CD14-positive monocyte (primary cell): ENCODE measurements at regions not wholly inside any gene's neighbourhood (a gene's known extent, or its start where the extent isn't known, plus 50 kb on each side); places are given as distances from the start of the nearest gene placed in this dataset.

Source experiments
- DNase-seq, 3 donors: peaks; one replicate each; pipeline ENCODE4 v3.0.0-alpha.2; 2011 to 2022
- H2AFZ ChIP-seq: 2 replicates; pipeline ENCODE4 v1.6.0; 2012; ENCODE audit warnings: mild to moderate bottlenecking, low read depth, low read length, inconsistent platforms; ENCODE audit not compliant: insufficient read depth, poor library complexity, severe bottlenecking
- H3K27ac ChIP-seq, 2 donors: 1 replicate in 1 of 2; 2 replicates in 1 of 2; pipeline ENCODE4 v1.5.1; 2012 to 2013; ENCODE audit warnings: low read length in 2 of 2, control low read depth in 1 of 2, inconsistent platforms in 1 of 2, low read depth in 1 of 2, mild to moderate bottlenecking in 1 of 2
- H3K27me3 ChIP-seq, 2 donors: one replicate each; pipeline versions ENCODE4 v1.6.0 to v1.6.1; 2011 to 2013; ENCODE audit warnings: low read length in 2 of 2; ENCODE audit not compliant: control insufficient read depth in 2 of 2, insufficient read depth in 2 of 2
- H3K36me3 ChIP-seq, 2 donors: replicated peaks in 1 of 2; 1 replicate in 1 of 2; 2 replicates in 1 of 2; pipeline versions ENCODE4 v1.5.1 to v1.6.1; 2012 to 2013; ENCODE audit warnings: low read length in 2 of 2, control low read depth in 1 of 2, inconsistent platforms in 1 of 2, mild to moderate bottlenecking in 1 of 2; ENCODE audit not compliant: insufficient read depth in 2 of 2, control insufficient read depth in 1 of 2
- H3K4me1 ChIP-seq, 2 donors: 1 replicate in 1 of 2; 2 replicates in 1 of 2; pipeline versions ENCODE4 v1.5.1 to v1.6.1; 2012 to 2013; ENCODE audit warnings: low read length in 2 of 2, control low read depth in 1 of 2, inconsistent platforms in 1 of 2, mild to moderate bottlenecking in 1 of 2, moderate library complexity in 1 of 2; ENCODE audit not compliant: insufficient read depth in 2 of 2, control insufficient read depth in 1 of 2
- H3K4me2 ChIP-seq: replicated peaks from 2 replicates; pipeline ENCODE3; 2012; ENCODE audit warnings: low read length, moderate library complexity, mild to moderate bottlenecking; ENCODE audit not compliant: poor library complexity, severe bottlenecking; ENCODE audit errors: extremely low read depth
- H3K4me3 ChIP-seq, 3 experiments: fragments of 200-600 bp in 1 of 3; sonication (generic) in 1 of 3; replicated peaks in 1 of 3; 1 replicate in 2 of 3; 2 replicates in 1 of 3; pipeline ENCODE4 v1.5.1; 2011 to 2013; ENCODE audit warnings: low read length in 3 of 3, mild to moderate bottlenecking in 3 of 3, control low read depth in 2 of 3, low read depth in 2 of 3, inconsistent platforms in 1 of 3, moderate library complexity in 1 of 3
- H3K79me2 ChIP-seq: 2 replicates; pipeline ENCODE4 v1.6.0; 2012; ENCODE audit warnings: mild to moderate bottlenecking, control low read depth, inconsistent platforms, low read length, moderate library complexity; ENCODE audit not compliant: insufficient read depth
- H3K9ac ChIP-seq: 2 replicates; pipeline ENCODE4 v1.6.0; 2017; ENCODE audit warnings: low read length, mild to moderate bottlenecking; ENCODE audit not compliant: insufficient read depth, poor library complexity, severe bottlenecking
- H3K9me3 ChIP-seq, 2 donors: replicated peaks in 1 of 2; 1 replicate in 1 of 2; 2 replicates in 1 of 2; pipeline versions ENCODE4 v1.5.1 to v1.6.1; 2012 to 2013; ENCODE audit warnings: low read length in 2 of 2, control low read depth in 1 of 2; ENCODE audit not compliant: control insufficient read depth in 1 of 2, insufficient read depth in 1 of 2
- H4K20me1 ChIP-seq: 2 replicates; pipeline ENCODE4 v1.6.0; 2012; ENCODE audit warnings: mild to moderate bottlenecking, low read length, control low read depth, moderate library complexity; ENCODE audit not compliant: insufficient read depth
- H3K27ac Mint-ChIP-seq, 7 donors: one replicate each; pipeline ENCODE4 v1.8.0; 2020; ENCODE audit warnings: mild to moderate bottlenecking in 7 of 7, mixed read lengths in 7 of 7, moderate library complexity in 6 of 7, inconsistent platforms in 2 of 7
- H3K27me3 Mint-ChIP-seq, 3 donors: one replicate each; pipeline ENCODE4 v1.8.0; 2021 to 2022; ENCODE audit warnings: low read depth in 3 of 3, mild to moderate bottlenecking in 3 of 3, mixed read lengths in 3 of 3, moderate library complexity in 3 of 3, inconsistent platforms in 1 of 3
- H3K36me3 Mint-ChIP-seq, 2 donors: one replicate each; pipeline ENCODE4 v1.8.0; 2020; ENCODE audit warnings: mixed read lengths in 2 of 2, inconsistent platforms in 1 of 2, mild to moderate bottlenecking in 1 of 2
- H3K4me1 Mint-ChIP-seq: one replicate; pipeline ENCODE4 v1.8.0; 2020; ENCODE audit warnings: mild to moderate bottlenecking, mixed read lengths
- H3K4me3 Mint-ChIP-seq, 2 donors: one replicate each; pipeline ENCODE4 v1.8.0; 2020; ENCODE audit warnings: mild to moderate bottlenecking in 2 of 2, mixed read lengths in 2 of 2, moderate library complexity in 1 of 2
- H3K9me3 Mint-ChIP-seq, 7 donors: one replicate each; pipeline ENCODE4 v1.8.0; 2020 to 2022; ENCODE audit warnings: mixed read lengths in 7 of 7, mild to moderate bottlenecking in 6 of 7, moderate library complexity in 6 of 7, inconsistent platforms in 2 of 7
- CTCF ChIP-seq: fragments of 200-600 bp; IDR thresholded peaks from one replicate; pipeline ENCODE4 v1.8.0; 2022; ENCODE audit warnings: antibody characterized with exemption, mild to moderate bottlenecking
- WGBS: methylation state at CpG from one replicate; pipeline ENCODE4 v1.1.5; 2013; ENCODE audit warnings: missing lambda C conversion rate; ENCODE audit not compliant: insufficient coverage; 5-methylcytosine and 5-hydroxymethylcytosine counted together
- intact Hi-C, 2 donors: fragments of 100-400 bp; cut with micrococcal nuclease; formaldehyde crosslinking; loops; one replicate each; pipeline versions ENCODE4 v1.15.0 to v1.15.1; 2023

- Mint-ChIP-seq H3K9me3 (peaks cover 0 to 5% (median 2%) of the 10 kb centered on the region in 7 donors), H3K27ac (no peak overlapping the region), H3K4me1 (no peaks in the 10 kb centered on the region), H3K36me3 (no peaks in the 10 kb centered on the region), H3K27me3 (no peaks in the 10 kb centered on the region), H3K4me3 (no peak overlapping the region)
- H2AFZ ChIP-seq: no peak overlapping the region
- peaks cover 0 to 4% of the 10 kb centered on the region in 2 donors for H3K9me3 ChIP-seq
- intact Hi-C loops: no loop called here
- no peaks in the 10 kb centered on the region for H3K36me3 ChIP-seq
- no peaks in the 10 kb centered on the region for H3K4me1 ChIP-seq
- H3K4me3 ChIP-seq: no peak overlapping the region
- no peak overlapping the region for H3K4me2 ChIP-seq
- no peaks in the 10 kb centered on the region for H3K27me3 ChIP-seq
- no peaks in the 10 kb centered on the region for H3K79me2 ChIP-seq
- WGBS: 55% methylated on average over 3 of the region's 4 CpGs
- H3K27ac ChIP-seq: no peak overlapping the region
- H4K20me1 ChIP-seq: no peaks in the 10 kb centered on the region
- no peak for DNase-seq
- H3K9ac ChIP-seq: no peak overlapping the region
- TF ChIP-seq CTCF: no peak
Observed at GRCh38 chr12:17215759-17216570, 610.0 kb upstream of the LMO3 start.

GRCh38 chr12:17214929-17215328, 609.0 kb upstream of the LMO3 start:
- Mint-ChIP-seq H3K27ac (no peak overlapping the region), H3K36me3 (no peaks in the 10 kb centered on the region), H3K9me3 (peaks cover 0 to 7% (median 3%) of the 10 kb centered on the region in 7 donors), H3K4me1 (no peaks in the 10 kb centered on the region), H3K27me3 (no peaks in the 10 kb centered on the region), H3K4me3 (no peak overlapping the region)
- no peak for DNase-seq
- Histone ChIP-seq H3K27ac (no peak overlapping the region), H3K9me3 (peaks cover 0 to 6% of the 10 kb centered on the region in 2 donors), H4K20me1 (no peaks in the 10 kb centered on the region), H3K4me3 (no peak overlapping the region), H3K36me3 (no peaks in the 10 kb centered on the region), H3K79me2 (no peaks in the 10 kb centered on the region), H3K4me1 (no peaks in the 10 kb centered on the region), H2AFZ (no peak overlapping the region), H3K27me3 (no peaks in the 10 kb centered on the region), H3K4me2 (no peak overlapping the region), H3K9ac (no peak overlapping the region)
- no CpG with 5 or more reads among the region's 2 CpGs for WGBS
- intact Hi-C loops: no loop called here
- TF ChIP-seq CTCF: no peak
